Testis (tissue), 2 donors: ENCODE measurements at regions not wholly inside any gene's neighbourhood (a gene's known extent, or its start where the extent isn't known, plus 50 kb on each side); places are given as distances from the start of the nearest gene placed in this dataset.
"Not testable (repeated sequence)": the region's sequence is repeated elsewhere in the genome, so short reads cannot be mapped to it uniquely, and the experiment has no call there.

ENCODE experiments used
- DNase-seq: peaks from one replicate; pipeline ENCODE4 v3.0.0-alpha.2; 2019
- H3K27ac ChIP-seq, 2 donors: fragments of 200-600 bp; sonication (generic); one replicate each; pipeline ENCODE4 v1.5.1; 2019
- H3K27me3 ChIP-seq: fragments of 200-600 bp; sonication (generic); one replicate; pipeline ENCODE4 v1.5.1; 2019
- H3K36me3 ChIP-seq: fragments of 200-600 bp; sonication (generic); one replicate; pipeline ENCODE4 v1.5.1; 2017; ENCODE audit warnings: low read depth; ENCODE audit errors: missing control alignments
- H3K4me1 ChIP-seq: fragments of 200-600 bp; sonication (generic); one replicate; pipeline ENCODE4 v1.5.1; 2019
- H3K4me3 ChIP-seq, 2 donors: fragments of 200-600 bp; sonication (generic); one replicate each; pipeline ENCODE4 v1.5.1; 2017 to 2019
- H3K9me3 ChIP-seq: fragments of 200-600 bp; sonication (generic); one replicate; pipeline ENCODE4 v1.5.1; 2017
- POLR2A ChIP-seq: fragments of 450-650 bp; IDR thresholded peaks from one replicate; pipeline ENCODE4 v1.6.1; 2017; ENCODE audit warnings: antibody characterized with exemption, mild to moderate bottlenecking, moderate library complexity
- WGBS, 2 donors: methylation state at CpG; one replicate each; pipeline ENCODE4 v1.1.5; 2018; 5-methylcytosine and 5-hydroxymethylcytosine counted together
- intact Hi-C: fragments of 100-400 bp; cut with DNase I; formaldehyde crosslinking; loops from one replicate; pipeline ENCODE4 v1.15.1; 2023; ENCODE audit warnings: low total_unique reads
- TF ChIP-seq, protein P1 (sequence below), 3 experiments: fragments of 450-650 bp in 2 of 3; fragments of 200-600 bp in 1 of 3; sonication (generic) in 1 of 3; IDR thresholded peaks; one replicate each; pipeline ENCODE4 v1.5.1; 2016 to 2019; ENCODE audit warnings: antibody characterized with exemption in 3 of 3, mild to moderate bottlenecking in 2 of 3, moderate library complexity in 1 of 3

DNA sequence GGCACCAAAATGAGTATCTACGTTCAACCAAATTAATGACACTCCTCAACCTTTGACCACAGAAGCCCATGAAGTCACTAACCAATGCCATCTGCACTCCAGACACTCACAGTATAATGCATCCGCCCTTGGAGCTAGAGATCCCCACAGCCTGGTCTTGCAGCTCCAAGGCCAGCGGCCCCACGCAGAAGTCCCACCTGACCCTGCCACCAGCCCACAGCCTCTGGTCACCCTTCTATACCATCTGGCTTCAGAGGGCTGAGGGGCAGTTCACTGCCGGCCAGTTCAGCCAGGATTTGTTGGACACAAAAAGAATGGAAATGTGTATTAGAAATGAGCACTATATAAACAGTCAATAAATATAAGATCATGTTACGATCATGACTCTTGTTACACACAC lies 211.2 kb downstream of the RRAGC start:
- Histone ChIP-seq H3K27me3 (no peaks in the 10 kb centered on the region), H3K4me1 (no peaks in the 10 kb centered on the region), H3K9me3 (no peaks in the 10 kb centered on the region), H3K27ac (no peak overlapping the region), H3K36me3 (no peaks in the 10 kb centered on the region), H3K4me3 (no peak overlapping the region)
- DNase-seq = no peak
- TF ChIP-seq POLR2A = no peak
- TF ChIP-seq, protein P1, sequence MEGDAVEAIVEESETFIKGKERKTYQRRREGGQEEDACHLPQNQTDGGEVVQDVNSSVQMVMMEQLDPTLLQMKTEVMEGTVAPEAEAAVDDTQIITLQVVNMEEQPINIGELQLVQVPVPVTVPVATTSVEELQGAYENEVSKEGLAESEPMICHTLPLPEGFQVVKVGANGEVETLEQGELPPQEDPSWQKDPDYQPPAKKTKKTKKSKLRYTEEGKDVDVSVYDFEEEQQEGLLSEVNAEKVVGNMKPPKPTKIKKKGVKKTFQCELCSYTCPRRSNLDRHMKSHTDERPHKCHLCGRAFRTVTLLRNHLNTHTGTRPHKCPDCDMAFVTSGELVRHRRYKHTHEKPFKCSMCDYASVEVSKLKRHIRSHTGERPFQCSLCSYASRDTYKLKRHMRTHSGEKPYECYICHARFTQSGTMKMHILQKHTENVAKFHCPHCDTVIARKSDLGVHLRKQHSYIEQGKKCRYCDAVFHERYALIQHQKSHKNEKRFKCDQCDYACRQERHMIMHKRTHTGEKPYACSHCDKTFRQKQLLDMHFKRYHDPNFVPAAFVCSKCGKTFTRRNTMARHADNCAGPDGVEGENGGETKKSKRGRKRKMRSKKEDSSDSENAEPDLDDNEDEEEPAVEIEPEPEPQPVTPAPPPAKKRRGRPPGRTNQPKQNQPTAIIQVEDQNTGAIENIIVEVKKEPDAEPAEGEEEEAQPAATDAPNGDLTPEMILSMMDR (IDR thresholded peaks at IDR 0.05) = no peak
- 84 to 90% methylated on average over 6 of the region's 6 CpGs for WGBS, 2 donors
- intact Hi-C loops = no loop called here

DNA sequence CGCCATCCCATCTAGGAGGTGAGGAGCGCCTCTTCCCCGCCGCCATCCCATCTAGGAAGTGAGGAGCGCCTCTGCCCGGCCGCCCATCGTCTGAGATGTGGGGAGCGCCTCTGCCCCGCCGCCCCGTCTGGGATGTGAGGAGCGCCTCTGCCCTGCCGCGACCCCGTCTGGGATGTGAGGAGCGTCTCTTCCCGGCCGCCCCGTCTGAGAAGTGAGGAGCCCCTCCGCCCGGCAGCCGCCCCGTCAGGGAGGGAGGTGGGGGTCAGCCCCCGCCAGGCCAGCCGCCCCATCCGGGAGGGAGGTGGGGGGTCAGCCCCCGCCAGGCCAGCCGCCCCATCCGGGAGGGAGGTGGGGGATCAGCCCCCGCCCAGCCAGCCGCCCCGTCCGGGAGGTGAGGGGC lies 212.2 kb downstream of the RRAGC start:
- intact Hi-C loops = not testable (repeated sequence)
- 88% methylated on average over 21 of the region's 34 CpGs; no CpG with 5 or more reads in 1 of the 2 donors for WGBS, 2 donors

DNA sequence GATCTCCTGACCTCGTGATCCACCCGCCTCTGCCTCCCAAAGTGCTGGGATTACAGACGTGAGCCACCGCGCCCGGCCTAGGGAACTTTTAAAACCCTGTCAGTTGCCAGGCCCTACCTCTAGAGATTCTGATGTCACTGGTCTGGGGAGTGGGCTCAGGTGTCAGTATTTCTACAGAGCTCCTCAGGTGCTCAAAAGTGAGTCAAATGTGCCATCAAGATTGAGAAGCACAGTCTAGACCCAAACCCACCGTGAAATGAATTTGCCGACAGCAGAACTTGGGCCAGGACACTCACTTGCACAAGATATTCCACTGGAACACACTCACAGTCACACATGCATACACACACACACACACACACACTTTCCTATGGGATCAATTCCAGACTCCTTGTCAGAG lies 215.5 kb downstream of the RRAGC start:
- 86 to 89% methylated on average over 5 to 8 of the region's 8 CpGs for whole genome bisulfite sequencing, 2 donors
- H3K27me3 ChIP-seq = no peaks in the 10 kb centered on the region
- no peaks in the 10 kb centered on the region for H3K36me3 ChIP-seq
- intact Hi-C loops = no loop called here
- DNase-seq = no peak
- no peaks in the 10 kb centered on the region for H3K9me3 ChIP-seq
- TF ChIP-seq POLR2A = no peak
- TF ChIP-seq, protein P1 (IDR thresholded peaks at IDR 0.05) = no peak
- H3K4me1 ChIP-seq = no peaks in the 10 kb centered on the region
- no peak overlapping the region for H3K27ac ChIP-seq
- H3K4me3 ChIP-seq = no peak overlapping the region

More for the DNA sequence above, 212.2 kb downstream of the RRAGC start:
- H3K36me3 ChIP-seq, DNase-seq, H3K4me3 ChIP-seq, H3K27me3 ChIP-seq, H3K9me3 ChIP-seq, H3K4me1 ChIP-seq, H3K27ac ChIP-seq: not testable (repeated sequence)

DNA sequence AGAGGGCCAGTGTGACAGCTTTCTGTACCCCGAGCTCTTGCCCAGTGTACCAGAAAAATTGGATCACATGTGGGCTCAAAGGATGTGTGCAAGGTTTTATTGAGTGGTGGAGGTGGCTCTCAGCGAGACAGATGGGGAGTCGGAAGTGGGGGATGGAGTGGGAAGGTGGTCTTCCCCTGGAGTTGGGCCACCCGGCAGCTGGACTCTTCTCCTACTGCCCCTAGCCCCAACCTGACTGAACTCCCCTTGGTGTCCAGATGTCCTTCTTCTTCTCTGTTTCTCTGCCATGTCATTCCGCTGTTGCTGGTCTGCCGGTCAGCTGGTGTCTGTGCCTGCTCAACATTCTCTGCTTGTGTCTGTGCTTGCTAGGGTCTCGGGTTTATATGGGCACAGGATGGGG lies 217.9 kb downstream of the RRAGC start:
- Histone ChIP-seq H3K27ac (no peak overlapping the region), H3K4me3 (no peak overlapping the region), H3K4me1 (no peaks in the 10 kb centered on the region), H3K36me3 (no peaks in the 10 kb centered on the region), H3K9me3 (no peaks in the 10 kb centered on the region), H3K27me3 (no peaks in the 10 kb centered on the region)
- TF ChIP-seq POLR2A = no peak
- TF ChIP-seq, protein P1 (IDR thresholded peaks at IDR 0.05) = no peak
- 92% methylated on average over 6 to 7 of the region's 7 CpGs for WGBS, 2 donors
- no peak for DNase-seq
- intact Hi-C loops = no loop called here

DNA sequence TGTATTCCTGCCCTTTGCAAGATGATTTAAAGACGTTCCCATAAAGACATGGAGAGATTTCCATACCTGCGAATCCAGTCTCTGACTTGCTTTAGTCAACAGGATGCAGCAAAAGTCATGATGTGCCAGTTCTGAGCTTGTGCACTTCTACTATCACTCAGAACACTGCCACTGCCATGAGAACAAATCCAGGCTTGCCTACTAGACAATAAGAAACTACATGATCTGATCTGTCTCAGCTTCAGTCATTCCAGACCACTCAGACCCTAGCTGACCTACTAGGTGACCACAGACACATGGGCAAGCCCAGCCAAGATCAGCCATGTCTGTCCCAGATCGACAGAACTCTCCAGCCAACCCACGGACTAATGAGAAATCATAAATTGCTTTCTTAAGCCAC lies 219.2 kb downstream of the RRAGC start:
- TF ChIP-seq, protein P1 (IDR thresholded peaks at IDR 0.05) = no peak
- TF ChIP-seq POLR2A = no peak
- Histone ChIP-seq H3K4me3 (no peak overlapping the region), H3K36me3 (no peaks in the 10 kb centered on the region), H3K4me1 (no peaks in the 10 kb centered on the region), H3K27me3 (no peaks in the 10 kb centered on the region), H3K27ac (no peak overlapping the region), H3K9me3 (no peaks in the 10 kb centered on the region)
- intact Hi-C loops = no loop called here
- DNase-seq = no peak
- WGBS, 2 donors = 76 to 85% methylated on average over 4 of the region's 4 CpGs
